GM19463 (cell line): ENCODE measurements at regions not wholly inside any gene's neighbourhood (a gene's known extent, or its start where the extent isn't known, plus 50 kb on each side); places are given as distances from the start of the nearest gene placed in this dataset.
A peak's percentile ranks its signal among the peaks of the same experiment; 100 is the strongest.

Experiments used
- ATAC-seq: cut with Tn5 transposase; IDR thresholded peaks from one replicate; pipeline ENCODE4 v1.9.1; 2021; ENCODE audit warnings: mild to moderate bottlenecking, moderate library complexity; ENCODE audit not compliant: unreplicated experiment

DNA sequence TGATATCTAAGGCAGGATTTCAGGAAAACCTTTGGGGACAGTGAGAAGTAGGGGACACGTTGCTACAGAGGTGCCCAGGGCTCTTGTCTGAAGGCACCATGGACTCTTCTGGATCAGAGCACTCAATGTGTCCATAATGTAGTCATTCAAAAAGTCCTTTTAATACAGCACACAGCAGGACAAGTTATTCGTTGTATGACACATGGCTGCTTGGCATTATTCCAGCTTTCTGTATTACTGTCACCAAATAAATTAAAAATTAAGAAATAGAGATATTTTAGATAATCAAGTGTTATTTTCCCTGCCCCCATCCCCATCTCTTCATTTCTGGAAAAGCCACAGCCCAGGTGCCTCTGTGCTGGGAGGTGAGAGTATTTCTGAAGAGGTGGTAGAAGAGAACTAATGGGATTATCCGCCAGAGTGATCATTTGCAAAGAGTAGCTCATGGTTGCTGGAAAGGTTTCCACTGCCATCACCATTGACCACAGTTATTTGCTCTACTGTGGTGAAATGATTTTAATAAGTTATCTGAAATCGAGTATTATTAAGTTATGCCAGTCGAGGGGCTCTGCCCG is 83.0 kb downstream of the CXCL12 start:
- no peak for ATAC-seq

DNA sequence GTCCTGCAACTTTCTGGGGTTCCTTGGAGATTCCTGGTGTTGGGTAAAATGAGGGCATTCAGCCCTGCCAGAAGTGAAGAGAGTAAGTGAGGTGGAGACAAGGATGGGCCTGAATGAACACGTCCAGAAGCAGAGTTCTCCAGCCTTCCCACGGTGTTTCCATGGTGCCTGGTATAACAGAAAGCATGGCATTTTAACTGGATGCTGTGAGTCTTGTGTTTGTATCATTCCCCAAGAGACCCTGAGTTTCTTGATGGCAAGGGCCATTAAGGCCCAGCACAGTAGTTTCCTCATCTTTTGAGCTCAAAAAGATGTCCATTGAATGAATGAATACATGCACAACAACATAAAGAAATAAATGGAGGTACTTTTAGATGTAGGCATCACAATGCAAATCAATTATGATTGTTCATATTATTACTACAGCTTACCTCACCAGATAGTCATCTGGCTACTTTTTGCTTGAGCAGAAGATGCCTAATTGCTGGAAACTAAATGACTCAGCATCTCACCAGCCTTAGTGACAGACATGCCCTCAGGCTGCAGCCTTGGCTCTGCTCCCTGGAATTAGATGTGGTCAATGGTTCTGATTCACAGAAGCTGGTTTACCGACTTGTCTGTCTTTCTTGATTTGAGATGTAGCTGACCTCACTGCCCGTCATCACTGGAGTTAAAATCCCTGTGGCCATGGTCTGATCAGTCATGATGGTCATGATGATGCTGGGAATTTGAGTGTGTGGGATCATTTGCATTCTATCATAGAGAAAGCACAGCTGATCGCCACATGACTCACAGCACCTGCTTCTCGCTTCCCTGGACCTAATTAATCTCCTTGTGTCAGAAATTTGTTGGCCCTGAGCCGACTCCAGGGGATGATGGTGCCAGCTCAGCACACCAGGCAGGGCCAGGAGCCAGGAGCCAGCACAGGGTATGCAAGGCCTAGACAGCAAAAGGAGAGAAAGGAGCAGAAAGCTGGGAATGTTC is 83.9 kb downstream of the CXCL12 start:
- peak; percentile 91 for ATAC-seq

DNA sequence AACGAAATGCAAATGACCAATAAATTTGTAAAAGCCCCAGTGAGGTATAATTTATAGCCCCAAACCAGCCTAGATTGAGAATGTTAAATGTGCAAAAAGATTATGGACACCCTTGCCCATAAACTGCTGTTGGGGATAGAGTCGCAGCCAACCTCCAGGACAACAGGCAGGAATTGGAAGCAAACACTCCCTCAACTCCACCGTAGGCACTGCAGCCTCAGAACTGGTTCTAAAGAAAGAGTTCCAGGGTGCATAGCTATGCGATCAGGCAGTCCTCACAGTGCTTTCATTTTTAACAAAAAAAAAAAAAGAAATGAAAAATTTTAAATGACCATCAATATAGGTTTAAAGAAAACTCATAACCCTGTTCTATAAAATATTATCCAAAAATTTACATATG is 86.2 kb downstream of the CXCL12 start:
- ATAC-seq = no peak

GRCh38 chr10:44297963-44298362 is 86.9 kb downstream of the CXCL12 start:
- ATAC-seq = no peak

DNA sequence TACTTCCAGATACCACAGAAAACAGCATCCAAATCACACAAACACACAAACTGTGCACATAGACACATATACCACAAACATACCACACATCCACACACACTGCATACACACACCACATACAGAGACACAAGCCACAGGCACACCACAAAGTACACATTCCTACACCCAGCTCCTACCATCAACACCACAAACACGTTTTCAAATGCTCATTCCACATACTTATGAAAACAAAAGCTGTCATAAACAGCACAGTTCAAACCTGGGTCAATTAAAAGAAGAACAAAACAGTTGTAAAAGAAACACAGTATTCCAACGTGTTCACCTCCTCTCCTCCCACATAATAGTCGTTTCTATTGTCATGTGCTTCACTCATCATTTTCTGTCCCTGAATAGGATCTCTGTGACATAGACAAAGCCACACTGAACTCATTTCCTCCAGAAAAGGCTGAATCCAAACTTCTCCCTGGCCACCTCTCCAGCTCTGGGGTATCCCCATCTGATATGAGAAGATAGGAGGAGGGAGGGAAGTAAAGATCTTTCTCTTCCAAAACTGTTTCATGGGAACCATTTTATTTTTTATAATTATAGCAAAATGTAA is 89.2 kb downstream of the CXCL12 start:
- ATAC-seq = no peak

GRCh38 chr10:44294726-44295412 is 90.0 kb downstream of the CXCL12 start:
- no peak for ATAC-seq

- no peak for ATAC-seq
Measured at GRCh38 chr10:44293842-44294241, 91.1 kb downstream of the CXCL12 start.

DNA sequence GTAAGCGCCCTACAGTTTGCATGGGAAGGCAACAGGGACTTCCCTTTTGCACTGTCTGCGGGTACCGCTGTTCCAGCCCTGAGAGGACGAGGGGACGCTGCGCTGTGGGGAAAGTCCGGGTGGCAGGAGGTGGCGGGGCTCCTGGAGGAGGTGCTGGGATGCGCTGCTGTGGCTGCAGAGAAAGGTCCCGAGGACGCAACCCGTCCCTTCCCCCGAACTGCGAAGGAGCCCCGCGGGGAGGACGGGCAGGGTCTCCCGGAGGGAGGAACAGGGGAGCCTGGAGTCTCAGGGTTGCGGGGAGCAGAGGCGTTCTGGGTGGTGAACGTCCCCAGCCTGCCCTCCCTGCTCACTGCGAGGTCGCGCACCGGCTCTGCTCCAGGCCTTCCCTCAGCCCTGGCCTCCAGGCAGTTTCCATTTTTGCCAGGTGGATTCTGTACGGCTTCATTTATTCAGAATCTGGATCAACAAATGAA is 91.6 kb downstream of the CXCL12 start:
- no peak for ATAC-seq

- ATAC-seq = no peak
Measured at GRCh38 chr10:44292390-44293002, 92.4 kb downstream of the CXCL12 start.

GRCh38 chr10:44291091-44291490 is 93.8 kb downstream of the CXCL12 start:
- ATAC-seq = no peak

DNA sequence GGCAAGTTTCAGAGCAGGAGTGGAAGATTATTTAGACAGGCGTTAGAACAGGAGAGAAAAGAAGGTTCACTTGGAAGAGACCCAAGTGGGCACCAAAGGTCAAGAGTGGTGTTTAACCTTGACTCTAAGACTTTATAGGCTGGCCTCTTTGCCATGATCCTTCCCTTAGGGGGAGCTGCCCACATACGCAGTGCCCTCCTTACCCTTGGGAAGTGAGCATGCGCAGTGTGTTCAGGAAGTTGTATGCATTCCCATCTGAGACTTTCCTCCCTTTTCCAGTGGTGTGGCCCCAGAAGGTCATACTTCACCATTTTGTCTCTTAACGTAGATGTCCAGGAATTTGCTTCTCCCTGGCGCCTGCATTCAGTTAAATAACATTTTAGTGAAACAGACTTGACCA is 95.8 kb downstream of the CXCL12 start:
- no peak for ATAC-seq

DNA sequence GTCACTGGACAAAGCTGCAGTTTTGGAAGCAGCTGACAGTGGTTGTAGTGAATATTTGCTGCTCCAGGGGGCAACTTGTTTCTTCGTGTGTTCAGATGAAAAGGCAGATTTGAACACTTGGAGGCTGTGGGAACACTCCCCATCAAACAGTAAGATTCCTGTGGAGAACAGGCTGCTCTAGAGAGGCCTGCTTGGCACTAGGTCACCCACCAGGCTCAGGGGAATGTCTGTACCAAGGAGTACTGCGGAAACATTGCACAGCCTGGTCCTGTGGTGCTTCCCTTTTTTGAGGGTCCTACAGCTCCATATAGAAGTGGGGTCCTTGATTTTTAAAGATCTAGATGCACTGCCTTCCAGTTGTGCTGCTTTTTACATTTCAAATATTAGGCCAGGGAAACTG is 97.5 kb downstream of the CXCL12 start:
- ATAC-seq = no peak

DNA sequence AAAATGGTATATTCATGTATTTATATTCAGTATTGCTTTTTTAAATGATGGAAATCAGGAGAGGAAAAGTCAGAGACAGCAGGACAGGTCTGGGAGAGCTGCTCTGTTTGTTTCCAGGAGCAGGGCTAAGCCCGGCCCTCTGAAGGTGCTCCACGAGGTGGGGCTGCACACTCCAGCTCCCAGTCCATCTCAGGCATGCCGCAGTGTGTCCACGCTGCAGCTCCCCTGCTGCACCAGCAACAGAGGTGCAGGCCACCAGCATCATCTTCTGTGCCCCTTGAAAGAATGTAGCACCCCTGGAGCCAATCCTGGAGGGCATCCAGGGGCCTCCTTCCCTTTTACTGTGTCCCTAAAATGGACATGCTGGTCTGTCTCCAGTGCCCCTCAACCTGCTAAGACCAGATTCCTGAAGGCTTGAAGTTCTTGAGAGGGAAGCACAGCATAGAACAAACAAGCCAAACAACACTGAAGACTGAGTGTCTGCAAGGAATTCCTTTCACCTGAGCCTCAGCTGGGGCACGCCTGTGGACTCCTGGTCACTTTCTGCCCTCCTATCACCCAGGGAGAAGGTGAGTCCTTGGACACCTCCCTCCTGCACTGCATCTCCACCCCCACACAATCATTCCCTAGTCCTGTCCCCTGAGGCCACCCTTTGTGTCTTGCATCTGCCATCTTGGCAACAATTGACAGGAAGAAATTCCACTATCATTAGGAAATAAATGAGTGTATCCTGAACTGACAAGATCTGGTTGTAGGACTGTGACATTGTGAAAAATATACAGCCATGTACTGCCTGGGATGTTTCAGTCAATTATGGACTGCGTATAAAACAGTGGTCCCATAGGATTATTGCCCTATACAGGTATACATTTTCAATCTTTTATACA is 100.5 kb downstream of the CXCL12 start:
- ATAC-seq = no peak

- ATAC-seq = no peak
Measured at GRCh38 chr10:44282626-44283300, 102.1 kb downstream of the CXCL12 start.

DNA sequence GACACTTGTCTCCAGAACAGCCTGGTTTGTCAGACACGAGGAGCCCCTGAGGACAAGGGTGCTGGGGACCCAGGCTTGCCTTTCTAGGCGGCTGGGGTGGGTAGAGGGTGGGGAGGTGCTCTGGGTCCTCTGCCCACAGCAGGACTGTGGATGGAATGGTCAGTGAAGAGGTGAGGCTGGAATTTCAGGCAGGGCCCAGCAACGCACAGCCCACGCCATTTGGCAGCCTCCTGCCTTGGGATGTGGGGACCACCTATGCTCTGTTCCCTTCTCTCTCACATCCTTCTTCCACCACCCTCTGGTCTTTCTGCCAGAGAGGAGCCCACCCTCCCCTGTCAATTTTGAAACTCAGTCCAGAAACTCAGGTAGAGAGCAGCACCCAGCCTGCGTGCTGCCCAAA is 103.2 kb downstream of the CXCL12 start:
- no peak for ATAC-seq

DNA sequence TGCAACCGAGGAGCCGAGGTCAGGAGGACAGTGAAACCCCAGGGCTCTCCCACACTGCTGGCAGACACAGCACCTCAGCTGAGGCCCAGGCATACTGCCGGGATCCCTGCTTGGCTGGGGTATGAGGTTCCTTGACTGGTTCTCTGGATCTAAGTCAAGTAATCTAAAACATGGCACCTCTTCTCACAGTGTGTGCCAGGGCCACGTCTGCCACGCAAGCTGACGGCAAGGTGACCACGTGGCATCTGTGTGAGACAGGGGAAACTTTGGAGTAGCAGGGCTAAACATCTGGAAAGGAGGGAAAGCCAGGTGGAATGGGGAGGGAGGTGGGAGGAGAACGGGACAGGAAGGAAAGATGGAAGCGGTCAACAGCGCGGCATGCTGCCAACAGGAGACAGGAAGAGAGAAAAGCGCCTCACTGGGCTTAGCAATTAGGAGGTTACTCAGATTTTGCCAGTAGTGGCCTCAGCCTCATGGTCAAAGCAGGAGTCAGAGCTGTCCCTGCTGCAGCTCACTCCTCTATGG is 103.7 kb downstream of the CXCL12 start:
- no peak for ATAC-seq

DNA sequence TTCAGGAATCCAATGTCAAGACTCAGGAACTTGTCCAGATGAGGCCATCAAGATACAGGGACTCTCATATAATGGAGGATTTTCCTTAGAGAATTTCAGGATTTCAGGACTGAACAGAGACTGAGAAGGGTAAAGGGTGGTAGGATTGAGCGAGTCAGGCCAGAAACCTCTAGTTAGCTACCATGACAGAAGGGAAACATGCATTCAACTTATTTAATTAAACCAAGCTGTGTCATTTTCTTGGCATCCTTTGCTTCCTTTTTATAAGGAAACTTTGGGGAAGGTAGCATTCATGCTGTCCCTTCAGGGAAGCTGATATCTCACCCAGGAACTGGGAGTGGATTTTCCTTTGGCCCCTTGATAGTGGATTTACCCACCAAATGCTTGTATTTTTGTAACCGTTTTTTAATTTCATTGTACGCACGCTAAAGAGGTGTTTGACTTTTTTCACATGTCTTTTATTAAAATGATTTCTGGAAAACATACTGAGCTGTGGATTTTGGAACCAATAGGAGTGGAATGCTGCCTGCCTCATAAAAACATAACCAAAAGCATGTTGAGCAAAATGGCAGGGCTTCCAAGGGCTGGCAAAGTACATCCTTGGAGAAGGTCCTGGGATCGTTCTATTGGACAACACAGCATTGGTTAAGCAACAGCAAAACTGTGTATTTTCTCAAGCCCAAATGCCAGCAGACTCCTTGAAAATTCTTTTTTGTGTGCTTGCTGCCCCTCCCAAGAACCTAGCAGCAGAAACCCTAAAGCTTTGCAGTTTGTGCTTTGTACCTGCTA is 104.5 kb downstream of the CXCL12 start:
- ATAC-seq = no peak

DNA sequence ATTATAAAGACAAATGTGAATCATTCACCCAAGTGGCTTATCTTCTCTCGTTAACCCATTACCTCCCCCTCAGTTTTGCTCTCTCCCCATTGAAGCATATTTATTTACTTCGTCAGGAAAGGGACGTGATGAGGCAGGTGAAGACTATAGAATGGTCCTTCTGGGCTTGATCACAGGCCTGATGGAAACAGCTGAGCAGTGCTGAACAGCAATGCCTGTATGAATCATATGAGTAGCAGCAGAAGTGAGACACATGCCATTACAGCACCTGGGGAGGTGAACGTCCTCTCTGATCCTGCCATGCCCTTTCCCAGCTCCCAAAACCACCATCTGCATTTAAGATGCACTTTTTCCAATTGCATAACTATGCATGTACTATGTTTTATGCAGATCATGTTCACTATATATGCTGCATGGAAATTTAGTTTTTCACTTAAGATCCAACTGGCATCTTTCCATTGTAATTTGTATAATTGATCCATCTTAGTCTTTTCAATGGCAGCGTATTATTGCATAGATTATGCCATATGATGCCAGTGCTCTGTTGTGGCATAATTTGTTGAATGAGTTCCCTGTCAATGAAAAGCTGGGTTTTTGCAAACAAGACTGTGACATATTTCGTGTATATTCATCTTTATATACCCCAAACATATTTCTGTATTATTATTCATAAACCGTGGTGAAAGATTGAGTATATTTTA is 105.3 kb downstream of the CXCL12 start:
- ATAC-seq = no peak
